Glutamatergic neuron (in vitro differentiated cells): ENCODE measurements at regions not wholly inside any gene's neighbourhood (a gene's known extent, or its start where the extent isn't known, plus 50 kb on each side); places are given as distances from the start of the nearest gene placed in this dataset.

Source experiments
- DNase-seq: peaks from one replicate; pipeline ENCODE4 v3.0.0; 2022
- H3K27ac Mint-ChIP-seq: one replicate; pipeline ENCODE4 v1.8.0; 2020; ENCODE audit warnings: mild to moderate bottlenecking, mixed read lengths, inconsistent platforms; ENCODE audit not compliant: unreplicated experiment
- H3K27me3 Mint-ChIP-seq: one replicate; pipeline ENCODE4 v1.8.0; 2020; ENCODE audit warnings: mild to moderate bottlenecking, moderate library complexity, mixed read lengths, inconsistent platforms; ENCODE audit not compliant: unreplicated experiment
- H3K36me3 Mint-ChIP-seq: one replicate; pipeline ENCODE4 v1.8.0; 2020; ENCODE audit warnings: mild to moderate bottlenecking, mixed read lengths, inconsistent platforms; ENCODE audit not compliant: unreplicated experiment
- H3K4me1 Mint-ChIP-seq: one replicate; pipeline ENCODE4 v1.8.0; 2020; ENCODE audit warnings: mild to moderate bottlenecking, low read depth, mixed read lengths, inconsistent platforms; ENCODE audit not compliant: unreplicated experiment
- H3K4me3 Mint-ChIP-seq: one replicate; pipeline ENCODE4 v1.8.0; 2020; ENCODE audit warnings: mild to moderate bottlenecking, mixed read lengths, inconsistent platforms; ENCODE audit not compliant: unreplicated experiment
- H3K9me3 Mint-ChIP-seq: one replicate; pipeline ENCODE4 v1.8.0; 2020; ENCODE audit warnings: mild to moderate bottlenecking, moderate library complexity, mixed read lengths, inconsistent platforms; ENCODE audit not compliant: unreplicated experiment
- TF ChIP-seq, protein P1 (sequence below): fragments of 200-600 bp; sonication (generic); IDR thresholded peaks from one replicate; pipeline ENCODE4 v1.5.0; 2021; ENCODE audit not compliant: partially characterized antibody, unreplicated experiment

- TF ChIP-seq, protein P1, sequence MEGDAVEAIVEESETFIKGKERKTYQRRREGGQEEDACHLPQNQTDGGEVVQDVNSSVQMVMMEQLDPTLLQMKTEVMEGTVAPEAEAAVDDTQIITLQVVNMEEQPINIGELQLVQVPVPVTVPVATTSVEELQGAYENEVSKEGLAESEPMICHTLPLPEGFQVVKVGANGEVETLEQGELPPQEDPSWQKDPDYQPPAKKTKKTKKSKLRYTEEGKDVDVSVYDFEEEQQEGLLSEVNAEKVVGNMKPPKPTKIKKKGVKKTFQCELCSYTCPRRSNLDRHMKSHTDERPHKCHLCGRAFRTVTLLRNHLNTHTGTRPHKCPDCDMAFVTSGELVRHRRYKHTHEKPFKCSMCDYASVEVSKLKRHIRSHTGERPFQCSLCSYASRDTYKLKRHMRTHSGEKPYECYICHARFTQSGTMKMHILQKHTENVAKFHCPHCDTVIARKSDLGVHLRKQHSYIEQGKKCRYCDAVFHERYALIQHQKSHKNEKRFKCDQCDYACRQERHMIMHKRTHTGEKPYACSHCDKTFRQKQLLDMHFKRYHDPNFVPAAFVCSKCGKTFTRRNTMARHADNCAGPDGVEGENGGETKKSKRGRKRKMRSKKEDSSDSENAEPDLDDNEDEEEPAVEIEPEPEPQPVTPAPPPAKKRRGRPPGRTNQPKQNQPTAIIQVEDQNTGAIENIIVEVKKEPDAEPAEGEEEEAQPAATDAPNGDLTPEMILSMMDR, result no peak
- no peaks in the 10 kb centered on the region for H3K9me3 Mint-ChIP-seq
- peaks cover 7% of the 10 kb centered on the region for H3K4me1 Mint-ChIP-seq
- DNase-seq, result no peak
- no peak overlapping the region for H3K27ac Mint-ChIP-seq
- H3K4me3 Mint-ChIP-seq, result no peak overlapping the region
- H3K27me3 Mint-ChIP-seq, result peaks cover 2% of the 10 kb centered on the region
- no peaks in the 10 kb centered on the region for H3K36me3 Mint-ChIP-seq
These were observed 94.1 kb upstream of the KCNG1 start for GRCh38 chr20:51116765-51117686.

- H3K36me3 Mint-ChIP-seq, result no peaks in the 10 kb centered on the region
- TF ChIP-seq, protein P1, result no peak
- H3K27me3 Mint-ChIP-seq, result peaks cover 6% of the 10 kb centered on the region
- no peak overlapping the region for H3K4me3 Mint-ChIP-seq
- no peak for DNase-seq
- H3K27ac Mint-ChIP-seq, result no peak overlapping the region
- no peaks in the 10 kb centered on the region for H3K4me1 Mint-ChIP-seq
- no peaks in the 10 kb centered on the region for H3K9me3 Mint-ChIP-seq
These were observed 88.4 kb upstream of the KCNG1 start for GRCh38 chr20:51111290-51111689.

DNA sequence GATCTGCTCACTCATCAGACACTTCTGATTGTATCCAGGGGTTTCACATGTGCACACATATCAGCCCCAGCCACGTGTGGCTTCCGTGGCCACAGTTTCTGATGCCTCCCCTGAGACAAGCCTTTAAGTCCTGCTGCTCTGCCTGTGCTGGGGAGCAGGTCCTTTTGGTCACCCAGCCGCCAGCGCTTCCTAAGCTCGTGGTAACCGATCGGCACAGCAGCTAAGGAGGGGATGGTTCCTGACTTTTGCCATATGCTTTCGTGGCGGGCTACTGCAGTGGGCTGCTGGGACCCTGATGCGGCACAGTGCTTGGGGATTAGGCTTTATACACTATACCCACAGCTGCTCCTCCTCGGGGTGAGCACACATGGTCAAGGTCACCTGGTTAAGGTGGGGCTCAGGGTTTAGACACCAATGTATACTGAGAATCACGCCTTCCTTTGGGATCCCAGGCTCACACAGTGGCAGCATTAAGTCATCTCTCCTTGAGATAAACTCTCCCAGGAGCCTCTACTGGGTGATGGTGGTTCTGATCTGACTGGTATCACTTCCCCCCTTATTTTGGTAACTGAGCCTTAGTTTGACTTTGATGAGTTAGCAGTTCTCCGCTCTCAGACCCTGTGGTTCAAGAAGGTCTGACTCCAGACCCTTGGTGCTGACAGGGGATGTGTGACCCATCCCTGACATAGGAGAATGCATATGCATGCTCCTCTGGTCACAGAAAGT lies 85.9 kb upstream of the KCNG1 start:
- Mint-ChIP-seq H3K36me3 (no peaks in the 10 kb centered on the region), H3K4me1 (no peaks in the 10 kb centered on the region), H3K27ac (no peak overlapping the region), H3K4me3 (no peak overlapping the region), H3K27me3 (peaks cover 10% of the 10 kb centered on the region), H3K9me3 (peaks cover 1% of the 10 kb centered on the region)
- TF ChIP-seq, protein P1, result no peak
- no peak for DNase-seq

GRCh38 chr20:51106011-51106410 lies 83.1 kb upstream of the KCNG1 start:
- no peaks in the 10 kb centered on the region for H3K36me3 Mint-ChIP-seq
- H3K27ac Mint-ChIP-seq, result no peak overlapping the region
- no peak overlapping the region for H3K4me3 Mint-ChIP-seq
- peaks cover 8% of the 10 kb centered on the region for H3K27me3 Mint-ChIP-seq
- peaks cover 5% of the 10 kb centered on the region for H3K9me3 Mint-ChIP-seq
- no peaks in the 10 kb centered on the region for H3K4me1 Mint-ChIP-seq
- no peak for DNase-seq
- TF ChIP-seq, protein P1, result no peak
